Type B pancreatic cell (in vitro differentiated cells): ENCODE measurements at regions not wholly inside any gene's neighbourhood (a gene's known extent, or its start where the extent isn't known, plus 50 kb on each side); places are given as distances from the start of the nearest gene placed in this dataset.
"Not testable (repeated sequence)": the region's sequence is repeated elsewhere in the genome, so short reads cannot be mapped to it uniquely, and the experiment has no call there.

Experiments used
- DNase-seq: peaks from one replicate; pipeline ENCODE4 v3.0.0; 2021; ENCODE audit warnings: mixed read lengths; ENCODE audit not compliant: unreplicated experiment; ENCODE audit errors: extremely low spot score
- H3K27ac Mint-ChIP-seq: 2 replicates; pipeline ENCODE4 v1.8.0; 2021; ENCODE audit warnings: mild to moderate bottlenecking, mixed read lengths
- H3K27me3 Mint-ChIP-seq: 2 replicates; pipeline ENCODE4 v1.8.0; 2021; ENCODE audit warnings: mixed read lengths
- H3K36me3 Mint-ChIP-seq: 2 replicates; pipeline ENCODE4 v1.8.0; 2021; ENCODE audit warnings: mixed read lengths
- H3K4me1 Mint-ChIP-seq: one replicate; pipeline ENCODE4 v1.8.0; 2021; ENCODE audit warnings: mixed read lengths; ENCODE audit not compliant: unreplicated experiment
- H3K4me3 Mint-ChIP-seq: 2 replicates; pipeline ENCODE4 v1.8.0; 2021; ENCODE audit warnings: mild to moderate bottlenecking, mixed read lengths
- H3K9me3 Mint-ChIP-seq: 2 replicates; pipeline ENCODE4 v1.8.0; 2021; ENCODE audit warnings: mixed read lengths
- CTCF ChIP-seq: fragments of 200-600 bp; sonication (generic); conservative IDR thresholded peaks from 2 replicates; pipeline ENCODE4 v1.5.0; 2021; ENCODE audit warnings: antibody characterized with exemption, mild to moderate bottlenecking

GRCh38 chr4:159780196-159780922 is 677.5 kb downstream of the RAPGEF2 start:
- no peak for TF ChIP-seq CTCF
- Mint-ChIP-seq H3K27me3 (peaks cover 3% of the 10 kb centered on the region), H3K4me3 (no peak overlapping the region), H3K4me1 (peaks cover 10% of the 10 kb centered on the region), H3K36me3 (no peaks in the 10 kb centered on the region), H3K9me3 (peaks cover 2% of the 10 kb centered on the region), H3K27ac (no peak overlapping the region)
- DNase-seq = no peak

GRCh38 chr4:159787901-159788300 is 685.0 kb downstream of the RAPGEF2 start:
- Mint-ChIP-seq H3K4me1 (no peaks in the 10 kb centered on the region), H3K9me3 (peaks cover 12% of the 10 kb centered on the region), H3K36me3 (no peaks in the 10 kb centered on the region), H3K27me3 (peaks cover 5% of the 10 kb centered on the region), H3K4me3 (no peak overlapping the region), H3K27ac (no peak overlapping the region)
- DNase-seq = no peak
- TF ChIP-seq CTCF = no peak

- Mint-ChIP-seq H3K4me1 (no peaks in the 10 kb centered on the region), H3K27ac (no peak overlapping the region), H3K4me3 (no peak overlapping the region), H3K9me3 (peaks cover 5% of the 10 kb centered on the region), H3K27me3 (peaks cover 5% of the 10 kb centered on the region), H3K36me3 (no peaks in the 10 kb centered on the region)
- no peak for DNase-seq
- no peak for TF ChIP-seq CTCF
Measured at GRCh38 chr4:159791334-159791733, 688.5 kb downstream of the RAPGEF2 start.

GRCh38 chr4:159804592-159804991 is 701.7 kb downstream of the RAPGEF2 start:
- H3K27me3 Mint-ChIP-seq, H3K36me3 Mint-ChIP-seq, H3K27ac Mint-ChIP-seq, H3K9me3 Mint-ChIP-seq, H3K4me3 Mint-ChIP-seq, H3K4me1 Mint-ChIP-seq, DNase-seq: not testable (repeated sequence)

GRCh38 chr4:159823743-159824142 is 720.9 kb downstream of the RAPGEF2 start:
- Mint-ChIP-seq H3K4me1 (peaks cover 7% of the 10 kb centered on the region), H3K9me3 (no peaks in the 10 kb centered on the region), H3K27ac (no peak overlapping the region), H3K36me3 (peaks cover 4% of the 10 kb centered on the region), H3K27me3 (no peaks in the 10 kb centered on the region), H3K4me3 (no peak overlapping the region)
- no peak for DNase-seq
- TF ChIP-seq CTCF = no peak

- Mint-ChIP-seq H3K4me1 (peaks cover 7% of the 10 kb centered on the region), H3K27ac (no peak overlapping the region), H3K27me3 (no peaks in the 10 kb centered on the region), H3K9me3 (no peaks in the 10 kb centered on the region), H3K36me3 (peaks cover 4% of the 10 kb centered on the region), H3K4me3 (no peak overlapping the region)
- no peak for DNase-seq
- TF ChIP-seq CTCF = no peak
Measured at GRCh38 chr4:159828687-159829086, 725.8 kb downstream of the RAPGEF2 start.
